DMS53 treated with DMSO at 0.1 percent for 48 hours (cell line): ENCODE measurements at regions not wholly inside any gene's neighbourhood (a gene's known extent, or its start where the extent isn't known, plus 50 kb on each side); places are given as distances from the start of the nearest gene placed in this dataset.

Experiments
- DNase-seq: peaks from one replicate; lab custom pipeline; 2025; ENCODE audit not compliant: unreplicated experiment; lab: John Stamatoyannopoulos, UW

DNA sequence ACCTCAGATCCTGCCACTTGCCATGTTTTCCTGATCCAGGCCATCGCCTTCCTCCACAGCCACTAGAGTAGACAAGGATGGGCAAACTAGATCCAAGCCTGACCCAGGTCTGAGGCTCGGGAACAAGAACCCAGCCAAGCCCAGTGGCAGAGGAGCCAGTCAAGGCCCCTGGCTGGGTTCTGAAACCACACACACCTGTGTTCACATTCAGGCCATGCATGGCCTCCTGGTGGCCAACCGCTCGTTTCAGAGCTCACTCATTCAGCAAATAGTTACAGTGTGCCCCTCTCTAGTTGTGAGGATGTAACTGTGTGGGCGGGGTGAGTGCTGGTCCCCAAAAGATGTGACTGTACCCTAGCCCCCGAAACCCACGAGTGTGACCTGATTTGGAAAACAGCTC, 337.6 kb downstream of the CTTN start:
- DNase-seq: no peak

- no peak for DNase-seq
Measured at GRCh38 chr11:70736461-70736860, 338.1 kb downstream of the CTTN start.

DNA sequence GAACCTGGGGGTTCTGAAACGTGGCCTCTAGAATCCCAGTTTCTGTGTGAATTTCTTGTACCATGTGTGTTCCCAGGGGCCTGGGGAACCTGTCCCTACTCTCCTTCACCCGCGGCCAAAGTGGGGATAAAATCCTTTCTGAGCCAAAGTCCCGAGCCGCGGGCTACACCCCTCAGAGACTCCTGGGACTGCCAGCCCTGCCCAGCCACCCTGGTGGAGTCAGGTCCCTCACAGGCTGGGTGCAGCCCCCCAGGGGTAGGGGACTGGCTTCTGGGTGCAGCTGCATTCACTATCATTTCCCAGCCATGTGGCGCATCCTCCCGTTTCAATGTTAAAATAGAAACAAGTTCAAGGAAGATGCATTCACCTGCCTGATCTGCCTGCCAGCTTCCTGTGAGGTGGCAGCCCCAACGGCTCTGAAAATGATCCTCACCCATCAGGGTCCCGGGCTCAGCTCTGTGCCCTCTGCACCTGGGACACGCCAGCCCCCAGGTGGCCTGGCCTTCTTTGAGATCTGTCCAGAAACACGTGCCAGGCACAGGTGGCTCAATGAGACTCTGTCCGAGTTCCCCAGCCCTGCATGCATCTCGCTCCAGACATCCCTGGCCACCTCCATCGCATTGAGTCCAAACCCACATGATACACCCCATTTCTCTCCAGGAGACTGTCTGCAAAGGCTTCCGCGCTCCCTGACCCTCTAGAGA, 338.8 kb downstream of the CTTN start:
- no peak for DNase-seq

- no peak for DNase-seq
Measured at GRCh38 chr11:70737816-70738630, 339.7 kb downstream of the CTTN start.

GRCh38 chr11:70738661-70739060, 340.3 kb downstream of the CTTN start:
- no peak for DNase-seq

DNA sequence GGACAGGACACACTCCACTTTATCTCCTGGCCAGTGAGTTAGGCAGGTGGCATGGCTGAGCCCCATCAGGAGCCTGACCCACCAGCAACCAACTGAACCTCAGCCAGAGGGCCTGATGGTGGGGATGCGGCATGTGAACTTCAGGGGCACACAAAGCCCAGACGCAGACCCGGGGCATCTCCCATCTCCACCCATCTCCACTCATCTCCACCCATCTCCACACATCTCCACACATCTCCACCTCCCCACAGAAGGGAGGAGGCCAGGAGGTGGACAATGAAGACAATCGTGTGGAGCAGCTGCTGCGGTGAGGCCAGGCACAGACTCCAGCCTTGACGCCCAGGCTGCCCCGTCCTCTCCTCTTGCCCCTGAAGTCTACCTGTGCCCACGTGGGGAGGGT, 340.8 kb downstream of the CTTN start:
- DNase-seq: no peak

DNA sequence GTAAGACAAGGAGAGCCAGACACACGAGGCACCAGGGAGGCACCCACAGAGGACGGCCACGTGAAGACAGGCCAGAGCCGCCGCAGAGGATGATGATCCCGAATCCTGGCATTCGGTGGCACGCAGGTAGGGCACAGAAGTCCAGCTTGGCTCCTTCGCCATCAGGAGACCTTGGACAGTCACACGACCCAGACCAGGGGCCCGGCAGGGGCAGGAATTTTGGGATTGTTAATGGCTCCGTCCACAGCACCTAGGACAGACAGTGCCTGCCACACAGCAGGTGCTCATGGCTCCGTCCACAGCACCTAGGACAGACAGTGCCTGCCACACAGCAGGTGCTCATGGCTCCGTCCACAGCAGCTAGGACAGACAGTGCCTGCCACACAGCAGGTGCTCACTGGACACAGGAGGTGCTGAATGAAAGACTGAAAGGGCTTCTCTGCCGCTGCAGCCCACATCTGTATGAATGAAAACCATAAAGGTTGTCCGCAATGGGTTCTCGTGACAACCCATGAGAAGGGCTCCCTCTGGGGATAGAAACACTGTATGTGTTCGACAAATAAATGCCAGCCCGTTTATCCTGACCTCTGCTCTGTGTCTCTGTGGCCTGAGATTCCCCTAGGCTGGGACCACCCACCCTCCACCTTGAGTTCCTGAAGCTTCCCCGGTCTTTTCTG, 341.6 kb downstream of the CTTN start:
- no peak for DNase-seq

DNA sequence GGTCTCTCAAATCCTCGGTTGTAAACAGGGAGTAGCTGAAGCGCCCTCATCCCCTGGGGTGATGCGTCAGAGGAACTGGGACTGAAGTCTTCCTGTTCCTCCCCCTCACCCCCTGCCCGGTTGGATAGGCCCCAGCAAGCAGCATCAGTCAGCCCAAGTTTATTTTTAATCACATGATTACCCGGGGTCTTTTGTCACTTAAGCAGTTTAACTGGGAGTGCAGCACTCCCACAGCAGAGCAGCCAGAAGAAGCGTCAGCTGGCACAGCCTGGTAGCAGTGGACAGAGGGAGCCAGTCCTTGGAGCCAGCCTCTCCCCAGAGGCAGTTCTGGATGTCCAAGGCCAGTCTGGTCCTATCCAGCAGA, 342.1 kb downstream of the CTTN start:
- DNase-seq: no peak

- no peak for DNase-seq
Measured at GRCh38 chr11:70741085-70741484, 342.8 kb downstream of the CTTN start.

DNA sequence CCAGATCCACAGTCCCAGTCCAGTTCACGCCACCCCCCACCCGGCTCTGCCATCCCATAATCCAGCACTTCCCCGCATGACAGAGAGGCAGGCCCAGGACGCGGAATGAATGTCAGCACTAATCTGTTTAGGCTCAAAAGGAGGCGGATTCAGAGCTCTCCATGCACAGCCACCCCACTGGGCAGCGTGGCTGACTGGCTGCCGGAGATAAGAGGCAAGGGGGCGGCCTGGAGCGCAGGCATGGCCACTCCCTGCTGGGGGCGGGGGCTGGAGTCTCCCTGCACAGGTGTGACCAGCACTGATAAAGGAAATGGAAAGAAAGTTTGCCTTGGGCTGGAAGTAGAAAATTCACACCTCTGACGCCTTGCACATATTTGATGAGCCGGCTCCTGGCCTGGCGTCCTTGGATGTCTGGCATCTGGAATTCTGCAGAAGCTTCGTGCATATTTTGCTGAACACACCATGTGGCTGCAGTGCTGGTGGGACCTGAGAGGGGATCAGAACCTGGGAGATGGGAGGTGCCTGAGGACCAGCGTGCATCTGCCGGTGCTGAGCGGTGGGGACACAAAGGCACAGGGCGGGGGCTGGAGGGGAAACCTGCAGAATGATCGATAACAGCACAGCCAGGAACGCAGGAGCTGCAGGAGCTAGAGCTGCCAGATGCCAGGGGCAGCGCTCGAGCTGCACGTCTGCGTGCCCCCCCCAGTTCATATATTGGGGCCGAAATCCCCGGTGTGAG, 344.4 kb downstream of the CTTN start:
- DNase-seq: no peak

GRCh38 chr11:70743329-70743728, 345.0 kb downstream of the CTTN start:
- DNase-seq: no peak

- no peak for DNase-seq
Measured at GRCh38 chr11:70743941-70744351, 345.6 kb downstream of the CTTN start.

- no peak for DNase-seq
Measured at GRCh38 chr11:70744396-70745185, 346.3 kb downstream of the CTTN start.

- no peak for DNase-seq
Measured at GRCh38 chr11:70745451-70745850, 347.1 kb downstream of the CTTN start.

DNA sequence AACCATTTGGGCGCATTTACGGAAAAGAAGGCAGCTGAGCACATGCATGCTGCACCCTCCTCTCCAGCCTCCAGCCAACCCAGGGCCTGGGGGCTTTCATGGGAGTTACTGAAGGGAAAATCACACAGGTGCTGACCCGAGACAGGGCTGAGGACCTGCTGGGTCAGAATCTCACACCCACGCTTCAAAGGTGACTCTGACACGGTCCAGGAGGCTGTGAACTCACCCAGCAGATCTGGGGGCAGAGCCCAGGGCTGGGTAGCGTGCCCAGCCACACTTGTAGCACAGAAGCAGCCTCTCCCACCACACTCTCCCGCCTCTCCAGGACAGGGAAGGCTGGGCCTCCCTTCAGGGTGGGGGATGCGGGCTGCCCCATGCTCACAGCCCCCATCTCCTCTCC, 347.6 kb downstream of the CTTN start:
- no peak for DNase-seq

- no peak for DNase-seq
Measured at GRCh38 chr11:70746351-70746750, 348.0 kb downstream of the CTTN start.

- DNase-seq: no peak
Measured at GRCh38 chr11:70747285-70747684, 349.0 kb downstream of the CTTN start.

- DNase-seq: no peak
Measured at GRCh38 chr11:70747921-70748320, 349.6 kb downstream of the CTTN start.

DNA sequence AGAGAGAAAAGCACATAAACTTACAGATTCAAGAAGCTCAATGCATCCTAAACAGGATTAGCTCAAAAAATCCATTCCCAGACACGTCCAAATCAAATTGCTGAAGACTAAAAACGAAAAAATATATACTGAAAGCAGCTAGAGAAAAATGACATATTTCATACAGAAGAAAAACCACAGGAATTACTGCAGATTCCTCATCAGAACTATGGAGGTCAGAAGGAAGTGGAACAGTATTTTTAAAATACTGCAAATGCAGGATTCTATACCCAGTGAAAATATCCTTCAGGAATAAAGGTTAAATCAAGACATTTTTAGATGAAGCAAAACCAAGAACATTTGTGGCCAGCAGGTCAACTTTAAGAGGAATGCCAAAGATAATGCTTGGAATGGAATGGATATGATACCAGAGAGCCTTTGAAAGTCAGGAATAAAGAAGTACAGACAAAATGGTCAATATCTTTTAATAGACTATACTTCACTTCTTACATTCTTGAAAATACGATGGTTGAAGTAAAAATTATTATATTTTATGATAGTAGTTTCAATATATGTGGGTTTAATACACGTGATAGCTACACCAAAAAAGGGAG, 352.9 kb downstream of the CTTN start:
- DNase-seq: peak; percentile 12
